Activated CD4-positive, CD25-positive, alpha-beta regulatory T cell (primary cell): ENCODE measurements at regions not wholly inside any gene's neighbourhood (a gene's known extent, or its start where the extent isn't known, plus 50 kb on each side); places are given as distances from the start of the nearest gene placed in this dataset.

ENCODE experiments used
- DNase-seq, 4 experiments: peaks; one replicate each; lab custom pipeline; 2025; lab: John Stamatoyannopoulos, UW

- DNase-seq: no peak
Observed at GRCh38 chr2:217193431-217194340, 333.8 kb upstream of the TNP1 start.

- DNase-seq: no peak
Observed at GRCh38 chr2:217192366-217192765, 332.5 kb upstream of the TNP1 start.

- no peak for DNase-seq
Observed at GRCh38 chr2:217189747-217190146, 329.9 kb upstream of the TNP1 start.

DNA sequence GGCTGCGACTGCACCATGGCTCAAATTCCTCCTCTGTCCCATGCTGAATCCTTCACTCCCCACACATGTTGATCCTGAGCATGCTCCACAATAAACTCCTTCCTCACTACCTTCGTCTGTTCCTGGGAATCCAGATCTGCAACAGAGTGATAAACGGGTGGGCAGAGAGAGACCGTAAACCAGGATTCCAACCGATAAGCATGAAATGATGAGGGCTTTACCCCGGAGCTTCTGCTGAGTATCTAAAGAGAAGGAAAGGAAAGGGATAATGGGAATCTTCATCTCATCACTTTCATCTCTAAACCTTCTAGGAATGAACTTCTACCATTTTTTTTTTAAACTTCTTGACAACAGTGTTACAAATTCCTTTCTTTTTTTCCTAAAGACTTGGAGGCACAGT is 329.3 kb upstream of the TNP1 start:
- no peak for DNase-seq

GRCh38 chr2:217186668-217187159 is 326.9 kb upstream of the TNP1 start:
- DNase-seq: no peak

DNA sequence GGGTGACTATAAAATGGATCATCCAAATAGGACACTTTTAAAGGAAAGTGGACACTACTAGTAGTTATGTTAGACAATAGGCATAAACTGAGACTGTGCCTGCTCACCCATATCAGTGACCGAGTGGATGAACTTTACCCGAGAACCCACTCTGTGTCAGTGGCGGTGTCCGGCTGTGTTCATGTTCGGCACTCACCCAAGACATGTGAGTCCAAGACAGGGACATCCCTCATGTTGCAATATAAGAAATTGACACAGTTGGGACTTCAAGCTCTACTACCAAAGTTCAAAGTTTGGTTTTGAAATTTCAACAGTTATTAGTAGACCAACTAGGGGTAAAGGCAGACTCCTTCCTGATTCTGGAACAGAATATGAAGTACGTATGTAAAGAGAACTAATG is 326.3 kb upstream of the TNP1 start:
- DNase-seq: no peak

- no peak for DNase-seq
Observed at GRCh38 chr2:217185265-217185995, 325.6 kb upstream of the TNP1 start.

GRCh38 chr2:217184242-217184641 is 324.4 kb upstream of the TNP1 start:
- no peak for DNase-seq

- DNase-seq: no peak
Observed at GRCh38 chr2:217183471-217183870, 323.6 kb upstream of the TNP1 start.

DNA sequence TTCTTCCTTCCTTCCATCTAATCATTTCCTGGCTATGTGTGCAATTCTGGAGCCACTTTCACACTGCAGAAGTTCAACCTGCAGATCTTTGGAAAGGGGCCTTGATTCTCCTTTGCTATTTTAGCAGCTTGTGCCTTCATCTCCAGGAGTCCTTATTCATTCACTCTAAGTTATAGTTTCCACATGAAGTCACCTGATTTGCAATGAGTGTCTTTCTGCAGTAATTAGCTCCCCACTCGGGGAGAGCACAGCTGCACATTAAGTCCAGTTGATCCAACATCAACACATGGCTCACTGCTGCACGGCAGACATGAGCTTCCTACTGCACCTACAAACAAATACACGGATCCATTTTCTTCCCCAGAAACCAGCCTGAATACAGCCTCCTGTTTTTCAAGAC is 323.1 kb upstream of the TNP1 start:
- no peak for DNase-seq

- DNase-seq: no peak
Observed at GRCh38 chr2:217181512-217181911, 321.6 kb upstream of the TNP1 start.

DNA sequence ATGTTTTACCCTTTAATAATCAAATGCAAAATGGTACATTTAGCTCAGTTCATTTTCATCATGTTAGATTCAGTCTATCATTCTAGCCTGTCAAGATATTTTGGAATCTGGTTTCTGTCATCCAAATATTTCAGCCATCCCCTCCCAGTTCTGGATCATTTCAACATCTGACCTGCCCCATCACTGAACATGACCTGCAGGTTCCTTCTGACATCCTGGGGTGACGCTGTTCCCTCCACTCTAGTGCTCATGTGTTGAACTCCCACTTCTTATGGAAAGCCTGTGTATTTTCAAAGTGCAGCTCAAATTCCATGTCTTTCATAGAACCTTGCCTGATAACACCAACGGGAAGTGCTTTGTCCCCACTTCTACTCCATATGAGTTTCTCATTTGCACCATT is 320.0 kb upstream of the TNP1 start:
- DNase-seq: no peak

GRCh38 chr2:217178341-217178740 is 318.5 kb upstream of the TNP1 start:
- no peak for DNase-seq

DNA sequence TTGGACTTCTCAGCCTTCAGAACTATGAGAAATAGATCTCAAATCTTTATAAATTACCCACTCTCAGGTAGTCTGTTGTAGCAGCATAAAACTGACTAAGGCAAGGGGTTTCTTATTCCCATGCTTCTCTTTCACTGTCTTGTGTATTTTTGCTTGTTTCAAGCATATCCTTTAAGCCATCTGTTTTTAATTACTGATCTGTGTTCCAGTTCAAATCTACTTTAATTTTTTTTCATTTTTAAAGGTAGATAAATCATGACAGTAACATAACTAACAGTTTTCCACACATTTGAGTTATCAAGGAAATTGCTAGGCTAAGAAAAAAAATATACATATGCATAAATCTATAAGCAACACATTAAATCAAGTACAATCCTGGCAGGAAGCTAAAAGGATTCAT is 317.9 kb upstream of the TNP1 start:
- DNase-seq: no peak

DNA sequence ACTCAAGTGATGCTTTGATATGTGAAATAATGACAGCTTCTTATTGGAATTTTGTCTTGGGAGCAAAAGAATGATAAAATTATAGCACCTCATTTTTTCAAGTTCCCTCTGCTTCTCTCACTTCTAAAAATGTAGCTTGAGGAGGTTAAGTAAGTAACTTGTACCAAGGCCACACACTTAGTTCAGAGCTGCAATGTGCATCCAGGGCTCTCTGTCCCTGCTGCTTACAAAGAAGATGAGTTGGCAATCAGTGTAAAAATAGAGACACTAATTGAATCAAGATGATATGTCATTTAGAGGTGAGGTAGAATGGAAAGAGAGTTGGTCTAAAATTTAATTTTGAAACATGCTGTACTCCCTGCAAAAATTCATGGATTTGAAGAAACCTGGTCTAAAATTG is 312.0 kb upstream of the TNP1 start:
- no peak for DNase-seq

GRCh38 chr2:217168496-217168895 is 308.6 kb upstream of the TNP1 start:
- DNase-seq: no peak

- DNase-seq: no peak
Observed at GRCh38 chr2:217167531-217167930, 307.7 kb upstream of the TNP1 start.

- no peak for DNase-seq
Observed at GRCh38 chr2:217166241-217166850, 306.5 kb upstream of the TNP1 start.

DNA sequence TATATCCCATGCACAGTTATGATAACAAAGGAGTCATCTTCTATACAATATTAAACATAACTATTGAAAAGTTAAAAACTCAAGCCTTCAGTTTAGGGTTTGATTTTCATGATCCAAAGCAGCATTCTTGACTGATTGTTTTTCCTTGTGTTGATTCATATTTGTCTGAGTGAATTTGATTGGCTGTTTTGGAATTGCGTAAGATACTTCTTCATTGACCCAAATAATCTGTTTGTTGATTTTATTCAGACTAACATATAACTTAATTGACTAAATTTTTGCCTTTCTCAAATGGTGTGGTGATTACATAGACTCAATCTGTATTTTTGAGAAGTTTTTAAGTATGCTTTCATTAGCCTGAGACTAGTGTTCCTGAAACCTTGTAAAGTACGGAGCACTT is 305.7 kb upstream of the TNP1 start:
- DNase-seq: no peak

GRCh38 chr2:217163987-217164386 is 304.1 kb upstream of the TNP1 start:
- no peak for DNase-seq

DNA sequence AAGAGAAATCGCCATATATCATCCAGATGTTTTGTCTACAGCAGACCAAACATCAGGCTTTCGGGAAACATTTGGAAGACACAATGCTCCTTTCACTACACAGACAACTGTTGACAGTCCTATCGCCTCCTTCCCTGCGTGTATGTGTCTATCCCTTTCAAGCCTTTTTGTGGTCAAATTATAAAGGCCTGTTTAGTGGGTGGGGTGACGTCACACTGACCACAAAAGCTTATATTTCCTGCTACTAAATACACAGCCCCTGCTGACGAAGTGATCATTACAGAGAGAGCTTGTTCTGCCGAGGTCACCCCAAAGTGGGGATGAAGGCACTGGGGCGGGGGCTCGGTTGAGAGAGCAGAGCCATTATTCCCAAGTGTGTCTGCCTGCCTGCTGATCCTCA is 302.7 kb upstream of the TNP1 start:
- no peak for DNase-seq
